GM21390 (cell line): ENCODE measurements at regions not wholly inside any gene's neighbourhood (a gene's known extent, or its start where the extent isn't known, plus 50 kb on each side); places are given as distances from the start of the nearest gene placed in this dataset.
"Not testable (repeated sequence)": the region's sequence is repeated elsewhere in the genome, so short reads cannot be mapped to it uniquely, and the experiment has no call there.

ENCODE experiments used
- ATAC-seq: cut with Tn5 transposase; IDR thresholded peaks from one replicate; pipeline ENCODE4 v1.9.1; 2021; ENCODE audit not compliant: unreplicated experiment

GRCh38 chr9:19660019-19660418, 128.8 kb downstream of the SLC24A2 start:
- ATAC-seq = no peak

GRCh38 chr9:19656704-19657103, 132.1 kb downstream of the SLC24A2 start:
- no peak for ATAC-seq

- no peak for ATAC-seq
Measured at GRCh38 chr9:19651681-19652080, 137.2 kb downstream of the SLC24A2 start.

GRCh38 chr9:19650312-19650711, 138.5 kb downstream of the SLC24A2 start:
- no peak for ATAC-seq

GRCh38 chr9:19649336-19650041, 139.3 kb downstream of the SLC24A2 start:
- no peak for ATAC-seq

GRCh38 chr9:19648672-19649071, 140.2 kb downstream of the SLC24A2 start:
- ATAC-seq = no peak

GRCh38 chr9:19643875-19644274, 145.0 kb downstream of the SLC24A2 start:
- no peak for ATAC-seq

GRCh38 chr9:19642256-19642655, 146.6 kb downstream of the SLC24A2 start:
- no peak for ATAC-seq

- ATAC-seq = no peak
Measured at GRCh38 chr9:19641046-19641445, 147.8 kb downstream of the SLC24A2 start.

- ATAC-seq = no peak
Measured at GRCh38 chr9:19640014-19640413, 148.8 kb downstream of the SLC24A2 start.

GRCh38 chr9:19637084-19637483, 151.8 kb downstream of the SLC24A2 start:
- ATAC-seq = no peak

GRCh38 chr9:19634881-19635280, 154.0 kb downstream of the SLC24A2 start:
- ATAC-seq = no peak

GRCh38 chr9:19631181-19631580, 157.7 kb downstream of the SLC24A2 start:
- no peak for ATAC-seq

GRCh38 chr9:19630760-19631159, 158.1 kb downstream of the SLC24A2 start:
- ATAC-seq = no peak

GRCh38 chr9:19629488-19629887, 159.3 kb downstream of the SLC24A2 start:
- ATAC-seq = no peak

- ATAC-seq = not testable (repeated sequence)
Measured at GRCh38 chr9:19625426-19625825, 163.4 kb downstream of the SLC24A2 start.

GRCh38 chr9:19624519-19624918, 164.3 kb downstream of the SLC24A2 start:
- ATAC-seq = no peak

GRCh38 chr9:19623941-19624340, 164.9 kb downstream of the SLC24A2 start:
- no peak for ATAC-seq

- no peak for ATAC-seq
Measured at GRCh38 chr9:19620326-19620725, 168.5 kb downstream of the SLC24A2 start.

- ATAC-seq = no peak
Measured at GRCh38 chr9:19619221-19619620, 169.6 kb downstream of the SLC24A2 start.

- ATAC-seq = no peak
Measured at GRCh38 chr9:19618816-19619215, 170.0 kb downstream of the SLC24A2 start.

- no peak for ATAC-seq
Measured at GRCh38 chr9:19615036-19615624, 173.7 kb downstream of the SLC24A2 start.

GRCh38 chr9:19614294-19614693, 174.5 kb downstream of the SLC24A2 start:
- no peak for ATAC-seq
